Karpas-422 (cell line): ENCODE measurements at regions not wholly inside any gene's neighbourhood (a gene's known extent, or its start where the extent isn't known, plus 50 kb on each side); places are given as distances from the start of the nearest gene placed in this dataset. TPM values are rescaled to one million over a fixed set of nuclear protein-coding genes. Genes with fewer than 3 reads are reported as not detected.

Source experiments
- small RNA-seq: library from RNA; depleted of rRNA; stranded (forward); fragments of <200 nt; gene quantifications from one replicate; pipeline ENCODE3, GENCODE V24; 2014

Small RNAs in the stretch of these regions (small RNA-seq; reads per million reads assigned to genes)
- gene COX7A2P2 (not detected), gene RNU6-34P (0.20 reads per million)
